Loucy (cell line): ENCODE measurements at regions not wholly inside any gene's neighbourhood (a gene's known extent, or its start where the extent isn't known, plus 50 kb on each side); places are given as distances from the start of the nearest gene placed in this dataset.

Experiments
- H2AFZ ChIP-seq: fragments of 200-600 bp; sonication (generic); 2 replicates; pipeline ENCODE4 v1.6.0; 2016; ENCODE audit warnings: antibody characterized with exemption, mild to moderate bottlenecking, low read length, moderate library complexity
- H3F3A ChIP-seq: fragments of 200-600 bp; 2 replicates; pipeline ENCODE4 v1.6.0; 2016; ENCODE audit warnings: antibody characterized with exemption, low read depth, mild to moderate bottlenecking
- H3K27me3 ChIP-seq: fragments of 200-600 bp; sonication (generic); 2 replicates; pipeline ENCODE4 v1.6.1; 2014; ENCODE audit warnings: low read length, mild to moderate bottlenecking; ENCODE audit not compliant: insufficient read depth, poor library complexity, severe bottlenecking
- H3K36me3 ChIP-seq: fragments of 200-600 bp; sonication (generic); 2 replicates; pipeline ENCODE4 v1.6.1; 2016; ENCODE audit warnings: low read length; ENCODE audit not compliant: insufficient read depth
- H3K4me1 ChIP-seq: fragments of 200-600 bp; sonication (generic); 2 replicates; pipeline ENCODE4 v1.5.1; 2014; ENCODE audit warnings: low read length, mild to moderate bottlenecking; ENCODE audit not compliant: insufficient read depth, poor library complexity, severe bottlenecking
- H3K4me2 ChIP-seq: fragments of 200-600 bp; sonication (generic); 2 replicates; pipeline ENCODE4 v1.6.0; 2014; ENCODE audit warnings: antibody characterized with exemption, low read length, low read depth, mild to moderate bottlenecking; ENCODE audit not compliant: poor library complexity, severe bottlenecking
- H3K4me3 ChIP-seq: fragments of 200-600 bp; sonication (generic); 2 replicates; pipeline ENCODE4 v1.5.1; 2014; ENCODE audit warnings: low read length, mild to moderate bottlenecking, mixed read lengths; ENCODE audit not compliant: poor library complexity, severe bottlenecking
- H3K79me2 ChIP-seq: fragments of 200-600 bp; sonication (generic); 2 replicates; pipeline ENCODE4 v1.6.1; 2014; ENCODE audit warnings: low read length; ENCODE audit not compliant: insufficient read depth
- H3K9ac ChIP-seq: fragments of 200-600 bp; sonication (generic); 2 replicates; pipeline ENCODE4 v1.6.0; 2014; ENCODE audit warnings: mild to moderate bottlenecking, low read depth, low read length, moderate library complexity; ENCODE audit not compliant: poor library complexity, severe bottlenecking
- H3K9me2 ChIP-seq: fragments of 200-600 bp; sonication (generic); replicated peaks from 2 replicates; pipeline ENCODE4 v1.6.1; 2016; ENCODE audit warnings: low read depth, low read length, mixed read lengths
- H3K9me3 ChIP-seq: fragments of 200-600 bp; sonication (generic); 2 replicates; pipeline ENCODE4 v1.6.1; 2014; ENCODE audit warnings: mild to moderate bottlenecking, antibody characterized with exemption, low read length, low read depth; ENCODE audit not compliant: insufficient read depth
- H4K20me1 ChIP-seq: fragments of 200-600 bp; sonication (generic); 2 replicates; pipeline ENCODE4 v1.6.0; 2014; ENCODE audit warnings: antibody characterized with exemption, low read length, mild to moderate bottlenecking; ENCODE audit not compliant: insufficient read depth, poor library complexity, severe bottlenecking
- CTCF ChIP-seq: fragments of 200-600 bp; sonication (generic); conservative IDR thresholded peaks from 2 replicates; pipeline ENCODE4 v1.5.1; 2014; ENCODE audit warnings: mild to moderate bottlenecking, antibody characterized with exemption, low read length
- EZH2phosphoT487 ChIP-seq: fragments of 200-600 bp; IDR thresholded peaks from 2 replicates; pipeline ENCODE4 v1.6.1; 2018; ENCODE audit warnings: antibody characterized with exemption, mild to moderate bottlenecking, moderate library complexity, borderline replicate concordance

GRCh38 chr3:182406786-182407185, 386.5 kb upstream of the ATP11B start:
- H2AFZ ChIP-seq = no peak overlapping the region
- H3K9ac ChIP-seq = no peak overlapping the region
- H3K4me3 ChIP-seq = no peak overlapping the region
- H3K9me3 ChIP-seq = no peaks in the 10 kb centered on the region
- TF ChIP-seq CTCF (no peak), EZH2phosphoT487 (no peak)
- no peaks in the 10 kb centered on the region for H3K27me3 ChIP-seq
- no peaks in the 10 kb centered on the region for H3K36me3 ChIP-seq
- no peak overlapping the region for H3K4me2 ChIP-seq
- no peaks in the 10 kb centered on the region for H3K4me1 ChIP-seq
- H3K9me2 ChIP-seq = no peaks in the 10 kb centered on the region
- H3K79me2 ChIP-seq = no peaks in the 10 kb centered on the region
- H3F3A ChIP-seq = no peaks in the 10 kb centered on the region
- H4K20me1 ChIP-seq = no peaks in the 10 kb centered on the region

GRCh38 chr3:182410051-182410450, 383.3 kb upstream of the ATP11B start:
- H3K4me3 ChIP-seq = no peak overlapping the region
- H3K36me3 ChIP-seq = no peaks in the 10 kb centered on the region
- no peaks in the 10 kb centered on the region for H4K20me1 ChIP-seq
- no peaks in the 10 kb centered on the region for H3K27me3 ChIP-seq
- no peaks in the 10 kb centered on the region for H3K4me1 ChIP-seq
- TF ChIP-seq EZH2phosphoT487 (no peak), CTCF (no peak)
- no peak overlapping the region for H3K9ac ChIP-seq
- H3F3A ChIP-seq = no peaks in the 10 kb centered on the region
- H2AFZ ChIP-seq = no peak overlapping the region
- no peak overlapping the region for H3K4me2 ChIP-seq
- H3K9me2 ChIP-seq = no peaks in the 10 kb centered on the region
- no peaks in the 10 kb centered on the region for H3K9me3 ChIP-seq
- no peaks in the 10 kb centered on the region for H3K79me2 ChIP-seq

- no peak overlapping the region for H3K4me3 ChIP-seq
- H3K27me3 ChIP-seq = no peaks in the 10 kb centered on the region
- no peak for TF ChIP-seq EZH2phosphoT487
- TF ChIP-seq CTCF = no peak
- H3K79me2 ChIP-seq = no peaks in the 10 kb centered on the region
- H3K9me2 ChIP-seq = no peaks in the 10 kb centered on the region
- no peak overlapping the region for H3K4me2 ChIP-seq
- no peaks in the 10 kb centered on the region for H3K36me3 ChIP-seq
- no peak overlapping the region for H2AFZ ChIP-seq
- H4K20me1 ChIP-seq = no peaks in the 10 kb centered on the region
- H3F3A ChIP-seq = no peaks in the 10 kb centered on the region
- H3K4me1 ChIP-seq = no peaks in the 10 kb centered on the region
- no peaks in the 10 kb centered on the region for H3K9me3 ChIP-seq
- H3K9ac ChIP-seq = no peak overlapping the region
Observed at GRCh38 chr3:182412066-182412465, 381.2 kb upstream of the ATP11B start.
